HepG2 (cell line): ENCODE measurements at regions not wholly inside any gene's neighbourhood (a gene's known extent, or its start where the extent isn't known, plus 50 kb on each side); places are given as distances from the start of the nearest gene placed in this dataset.

Experiments
- ATAC-seq: fragments of 200-7000 bp; cut with Tn5 transposase; 3 replicates; pipeline ENCODE4 v1.9.1; 2020; ENCODE audit warnings: mild to moderate bottlenecking, moderate library complexity
- BruUV-seq: library from RNA; stranded (reverse); fragments of 400-500 nt; replicated peaks from 2 replicates; lab custom pipeline; 2021; lab: Mats Ljungman, UMichigan
- CTCF ChIA-PET: fragments of 300-600 bp; formaldehyde crosslinking; extraction: SDS; loops from one replicate; lab custom pipeline; 2021; ENCODE audit warnings: low total read pairs, inconsistent platforms, low intra/inter-chr PET ratio; lab: Yijun Ruan, JAX
- POLR2A ChIA-PET: fragments of 350-600 bp; sonication (Branson Sonifier 250); formaldehyde crosslinking; loops from one replicate; lab custom pipeline; 2020; ENCODE audit warnings: antibody characterized with exemption, inconsistent platforms; lab: Yijun Ruan, JAX
- DNase-seq: peaks from one replicate; pipeline ENCODE4 v3.0.0-alpha.2; 2015; ENCODE audit warnings: low spot score
- FAIRE-seq: peaks from 3 replicates; lab custom pipeline; 2011; peaks lifted over from hg19 to GRCh38; lab: Jason Lieb, UNC
- H2AFZ ChIP-seq: one replicate; pipeline ENCODE4 v1.6.1; 2011; ENCODE audit warnings: low read length, inconsistent platforms
- H3K27ac ChIP-seq: fragments of 300-600 bp; 3 replicates; pipeline ENCODE4 v1.8.0; 2011; ENCODE audit warnings: mixed run types, mild to moderate bottlenecking, mixed read lengths, low read length, inconsistent platforms; ENCODE audit not compliant: insufficient read depth; ENCODE audit errors: extremely low read length
- H3K27me3 ChIP-seq, 2 experiments: fragments of 200-600 bp in 1 of 2; 2 replicates in 1 of 2; 3 replicates in 1 of 2; pipeline versions ENCODE4 v1.6.0 to v1.8.0; 2011; ENCODE audit warnings: low read length in 2 of 2, mild to moderate bottlenecking in 2 of 2, moderate library complexity in 2 of 2, inconsistent platforms in 1 of 2; ENCODE audit not compliant: insufficient read depth in 2 of 2, control insufficient read depth in 1 of 2
- H3K36me3 ChIP-seq, 2 experiments: fragments of 200-600 bp in 1 of 2; replicated peaks in 1 of 2; 2 replicates in 1 of 2; 3 replicates in 1 of 2; pipeline versions ENCODE4 v1.5.1 to v1.8.0; 2011; ENCODE audit warnings: low read length in 2 of 2, inconsistent platforms in 1 of 2; ENCODE audit not compliant: insufficient read depth in 2 of 2, control insufficient read depth in 1 of 2
- H3K4me1 ChIP-seq: 2 replicates; pipeline ENCODE4 v1.5.1; 2012; ENCODE audit warnings: low read length, inconsistent platforms; ENCODE audit not compliant: insufficient read depth
- H3K4me2 ChIP-seq: 2 replicates; pipeline ENCODE4 v1.6.0; 2011; ENCODE audit warnings: low read depth, low read length, inconsistent platforms
- H3K4me3 ChIP-seq, 3 experiments: fragments of 200-600 bp in 1 of 3; sonication (generic), shearing (Covaris generic) in 1 of 3; replicated peaks in 1 of 3; 2 replicates each; pipeline ENCODE4 v1.5.1; 2011 to 2016; ENCODE audit warnings: low read length in 3 of 3, inconsistent platforms in 2 of 3, low read depth in 2 of 3, mild to moderate bottlenecking in 2 of 3, control low read depth in 1 of 3, mixed read lengths in 1 of 3; ENCODE audit not compliant: insufficient read depth in 1 of 3
- H3K79me2 ChIP-seq: one replicate; pipeline ENCODE4 v1.6.1; 2011; ENCODE audit warnings: low read length, inconsistent platforms; ENCODE audit not compliant: insufficient read depth
- H3K9ac ChIP-seq: 2 replicates; pipeline ENCODE4 v1.6.0; 2011; ENCODE audit warnings: mild to moderate bottlenecking, low read depth, low read length, inconsistent platforms; ENCODE audit not compliant: insufficient read depth
- H3K9me3 ChIP-seq: 2 replicates; pipeline ENCODE4 v1.5.1; 2012; ENCODE audit warnings: mild to moderate bottlenecking, low read length
- H4K20me1 ChIP-seq: 2 replicates; pipeline ENCODE4 v1.6.0; 2011; ENCODE audit warnings: inconsistent platforms, mild to moderate bottlenecking, low read length, moderate library complexity; ENCODE audit not compliant: insufficient read depth
- ELF4 ChIP-seq: sonication (generic); formaldehyde crosslinking; IDR thresholded peaks from 2 replicates; pipeline ENCODE4 v1.5.0; 2020; ENCODE audit warnings: missing genetic modification reagents, mild to moderate bottlenecking, moderate library complexity, borderline replicate concordance
- FOXO1 ChIP-seq: sonication (generic); formaldehyde crosslinking; IDR thresholded peaks from 2 replicates; pipeline ENCODE4 v1.4.0; 2020; ENCODE audit warnings: missing genetic modification reagents
- HES4 ChIP-seq: sonication (generic); formaldehyde crosslinking; IDR thresholded peaks from 2 replicates; pipeline ENCODE4 v1.9.0; 2021; ENCODE audit warnings: mild to moderate bottlenecking, missing genetic modification reagents, borderline replicate concordance
- KAT2B ChIP-seq: fragments of 150-350 bp; IDR thresholded peaks from 2 replicates; pipeline ENCODE4 v1.6.1; 2014; ENCODE audit warnings: low read depth, low read length, borderline replicate concordance
- KDM5A ChIP-seq: fragments of 200-600 bp; sonication (generic); IDR thresholded peaks from 2 replicates; pipeline ENCODE4 v1.7.0; 2018; ENCODE audit warnings: antibody characterized with exemption, mild to moderate bottlenecking, low read length, borderline replicate concordance
- KDM5B ChIP-seq: sonication (generic); formaldehyde crosslinking; IDR thresholded peaks from 2 replicates; pipeline ENCODE4 v1.4.0; 2020; ENCODE audit warnings: missing genetic modification reagents, mild to moderate bottlenecking, borderline replicate concordance
- RFXANK ChIP-seq: IDR thresholded peaks from 2 replicates; pipeline ENCODE4 v1.6.1; 2016
- SAFB2 ChIP-seq: sonication (generic); formaldehyde crosslinking; IDR thresholded peaks from 2 replicates; pipeline ENCODE4 v1.5.1; 2020; ENCODE audit warnings: missing genetic modification reagents, low read depth, mild to moderate bottlenecking, borderline replicate concordance
- SPEN ChIP-seq: sonication (generic); formaldehyde crosslinking; IDR thresholded peaks from 2 replicates; pipeline ENCODE4 v1.5.1; 2020; ENCODE audit warnings: low read depth, mild to moderate bottlenecking, missing genetic modification reagents
- ZC3H4 ChIP-seq: sonication (generic); formaldehyde crosslinking; IDR thresholded peaks from 2 replicates; pipeline ENCODE4 v1.4.0; 2020; ENCODE audit warnings: missing genetic modification reagents, borderline replicate concordance
- ZFAT ChIP-seq: sonication (generic); formaldehyde crosslinking; conservative IDR thresholded peaks from 2 replicates; pipeline ENCODE4 v1.8.1; 2023; ENCODE audit warnings: missing genetic modification reagents, inconsistent platforms
- ZNF33B ChIP-seq: sonication (generic); formaldehyde crosslinking; IDR thresholded peaks from 2 replicates; pipeline ENCODE4 v1.5.1; 2020; ENCODE audit warnings: mild to moderate bottlenecking, missing genetic modification reagents
- ZNF460 ChIP-seq: sonication (generic); formaldehyde crosslinking; IDR thresholded peaks from 2 replicates; pipeline ENCODE4 v1.5.1; 2020; ENCODE audit warnings: missing genetic modification reagents, mild to moderate bottlenecking, borderline replicate concordance
- ZNF563 ChIP-seq: sonication (generic); formaldehyde crosslinking; IDR thresholded peaks from 2 replicates; pipeline ENCODE4 v1.8.0; 2022; ENCODE audit warnings: mild to moderate bottlenecking, moderate library complexity, missing genetic modification reagents
- ZNF75D ChIP-seq: sonication (generic); formaldehyde crosslinking; IDR thresholded peaks from 2 replicates; pipeline ENCODE4 v1.8.1; 2023; ENCODE audit warnings: missing genetic modification reagents, mild to moderate bottlenecking, borderline replicate concordance
- ZSCAN31 ChIP-seq: sonication (generic); formaldehyde crosslinking; IDR thresholded peaks from 2 replicates; pipeline ENCODE4 v1.5.0; 2020; ENCODE audit warnings: low read depth, mild to moderate bottlenecking, missing genetic modification reagents
- WGBS: methylation state at CpG from one replicate; pipeline ENCODE4 v1.1.6; 2017; ENCODE audit warnings: low lambda C conversion rate; 5-methylcytosine and 5-hydroxymethylcytosine counted together
- in situ Hi-C: cut with HindIII; loops from 2 replicates; pipeline ENCODE4 v1.10.0; 2017; ENCODE audit warnings: low pct_unique_long_range_greater_than_20kb; ENCODE audit not compliant: extremely low pct_ligation_motif_present
- intact Hi-C: fragments of 100-400 bp; cut with micrococcal nuclease; formaldehyde crosslinking; loops from one replicate; pipeline ENCODE4 v1.10.0; 2022; ENCODE audit not compliant: unreplicated experiment
- TF ChIP-seq, protein P1 (sequence below): sonication (generic); formaldehyde crosslinking; IDR thresholded peaks from 2 replicates; pipeline ENCODE4 v1.4.0; 2020; ENCODE audit warnings: mild to moderate bottlenecking, missing genetic modification reagents
- TF ChIP-seq, protein P2 (sequence below): sonication (generic); formaldehyde crosslinking; IDR thresholded peaks from 2 replicates; pipeline ENCODE4 v1.5.0; 2020; ENCODE audit warnings: missing genetic modification reagents

- H2AFZ ChIP-seq: no peak overlapping the region
- no peak overlapping the region for H3K4me2 ChIP-seq
- no peak for ATAC-seq
- H3K4me1 ChIP-seq: no peaks in the 10 kb centered on the region
- POLR2A ChIA-PET: no interaction called here
- intact Hi-C loops: no loop called here
- FAIRE-seq: no peak
- H3K36me3 ChIP-seq: no peaks in the 10 kb centered on the region
- TF ChIP-seq SPEN (CRISPR knock-in tag): no peak
- TF ChIP-seq ZNF563 (CRISPR knock-in tag): no peak
- TF ChIP-seq RFXANK (CRISPR knock-in tag): no peak
- no peak for TF ChIP-seq KDM5B (CRISPR knock-in tag)
- no peak for TF ChIP-seq ZNF460
- TF ChIP-seq KDM5A: no peak
- TF ChIP-seq ZNF75D (CRISPR knock-in tag): no peak
- no peak for TF ChIP-seq SAFB2 (CRISPR knock-in tag)
- TF ChIP-seq ZNF33B: no peak
- no peak for TF ChIP-seq ZFAT (CRISPR knock-in tag)
- TF ChIP-seq HES4 (CRISPR knock-in tag): no peak
- TF ChIP-seq ZC3H4: no peak
- TF ChIP-seq KAT2B: no peak
- TF ChIP-seq, protein P1, sequence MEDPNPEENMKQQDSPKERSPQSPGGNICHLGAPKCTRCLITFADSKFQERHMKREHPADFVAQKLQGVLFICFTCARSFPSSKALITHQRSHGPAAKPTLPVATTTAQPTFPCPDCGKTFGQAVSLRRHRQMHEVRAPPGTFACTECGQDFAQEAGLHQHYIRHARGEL (CRISPR knock-in tag): no peak
- TF ChIP-seq, protein P2, sequence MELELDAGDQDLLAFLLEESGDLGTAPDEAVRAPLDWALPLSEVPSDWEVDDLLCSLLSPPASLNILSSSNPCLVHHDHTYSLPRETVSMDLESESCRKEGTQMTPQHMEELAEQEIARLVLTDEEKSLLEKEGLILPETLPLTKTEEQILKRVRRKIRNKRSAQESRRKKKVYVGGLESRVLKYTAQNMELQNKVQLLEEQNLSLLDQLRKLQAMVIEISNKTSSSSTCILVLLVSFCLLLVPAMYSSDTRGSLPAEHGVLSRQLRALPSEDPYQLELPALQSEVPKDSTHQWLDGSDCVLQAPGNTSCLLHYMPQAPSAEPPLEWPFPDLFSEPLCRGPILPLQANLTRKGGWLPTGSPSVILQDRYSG: no peak
- no peak for TF ChIP-seq ZSCAN31 (CRISPR knock-in tag)
- no peak for TF ChIP-seq FOXO1 (CRISPR knock-in tag)
- TF ChIP-seq ELF4: no peak
- TF ChIP-seq, all 625 proteins: peak for 0
- no peak overlapping the region for H3K4me3 ChIP-seq
- in situ Hi-C loops: no loop called here
- WGBS: 0% methylated on average over 1 of the region's 1 CpG
- no peaks in the 10 kb centered on the region for H4K20me1 ChIP-seq
- BruUV-seq: no TSS peak
- no peak overlapping the region for H3K27ac ChIP-seq
- H3K9ac ChIP-seq: no peak overlapping the region
- H3K27me3 ChIP-seq: no peaks in the 10 kb centered on the region
- no peaks in the 10 kb centered on the region for H3K79me2 ChIP-seq
- peaks cover 62% of the 10 kb centered on the region for H3K9me3 ChIP-seq
- DNase-seq: no peak
- CTCF ChIA-PET: no interaction called here
Measured at GRCh38 chr13:104983601-104984000, 1551.9 kb downstream of the EFNB2 start.
